ENCODE measurements at regions not wholly inside any gene's neighbourhood (a gene's known extent, or its start where the extent isn't known, plus 50 kb on each side); places are given as distances from the start of the nearest gene placed in this dataset.

- in situ Hi-C loops (cut with MboI): no loop called here
- Histone ChIP-seq H3K4me1 (replicated peaks in 1 of 2; ENCODE audit: control insufficient read depth in 2 of 2, insufficient read depth in 2 of 2, low read length in 2 of 2) (no peaks in the 10 kb centered on the region; a peak in 1 of 5 replicates), H3K9ac (ENCODE audit: insufficient read depth in 1 of 2, low read depth in 2 of 2, low read length in 2 of 2) (no peak overlapping the region), H3K9me1 (ENCODE audit: control insufficient read depth, insufficient read depth, low read length) (no peaks in the 10 kb centered on the region), H3K27me3 (ENCODE audit: control insufficient read depth in 2 of 2, insufficient read depth in 2 of 2, low read length in 2 of 2) (no peaks in the 10 kb centered on the region), H3K4me2 (ENCODE audit: insufficient read depth, low read length) (no peak overlapping the region), H3K79me2 (ENCODE audit: control insufficient read depth, insufficient read depth, low read length) (no peaks in the 10 kb centered on the region), H2AFZ (ENCODE audit: low read depth, low read length) (no peak overlapping the region), H3K9me3 (replicated peaks; ENCODE audit: control insufficient read depth, insufficient read depth, low read depth, low read length) (no peaks in the 10 kb centered on the region), H4K20me1 (replicated peaks; ENCODE audit: control insufficient read depth, insufficient read depth, low read length) (no peaks in the 10 kb centered on the region), H3K27ac (ENCODE audit: extremely low read depth, low read depth, low read length) (no peak overlapping the region), H3K4me3 (no peak overlapping the region), H3K36me3 (ENCODE audit: control insufficient read depth, insufficient read depth, low read length) (no peaks in the 10 kb centered on the region)
- ChIA-PET POLR2A (no interaction called here), CTCF (ENCODE audit: low intra/inter-chr PET ratio) (no interaction called here)
- TF ChIP-seq BACH1 (tag; IDR thresholded peaks at IDR 0.05): no peak
- no peak for TF ChIP-seq RUNX1 (IDR thresholded peaks at IDR 0.05; ENCODE audit: low read depth)
- TF ChIP-seq MYNN (IDR thresholded peaks at IDR 0.05): peak; percentile 77; the same call in 1 of the 2 replicates
- TF ChIP-seq MYNN (CRISPR knock-in tag; IDR thresholded peaks at IDR 0.05): no peak
- TF ChIP-seq SPI1 (IDR thresholded peaks at IDR 0.05; ENCODE audit: borderline replicate concordance, low read depth, low read length): 0 out of 2 replicates have a peak, but pooled peaks have one; percentile 29
- TF ChIP-seq ZNF830 (CRISPR knock-in tag; IDR thresholded peaks at IDR 0.05): no peak
- peak; percentile 46; the same call in 1 of the 2 replicates for TF ChIP-seq SOX6 (IDR thresholded peaks at IDR 0.05)
- ATAC-seq (no peak), DNase-seq (ENCODE audit: extremely low read depth in 1 of 4, low spot score in 3 of 4) (no peak), FAIRE-seq (no peak)
- 4% methylated on average over 3 of the region's 3 CpGs for WGBS (ENCODE audit: insufficient coverage, low coverage, missing lambda C conversion rate)
- intact Hi-C loops (cut with micrococcal nuclease): no loop called here
- BruUV-seq (replicated peaks): no TSS peak
These were observed 84.7 kb downstream of the LHX9 start for GRCh38 chr1:198001776-198002408.

GRCh38 chr1:198003468-198003867 lies 86.3 kb downstream of the LHX9 start:
- no peaks in the 10 kb centered on the region for H3K36me3 ChIP-seq (ENCODE audit: control insufficient read depth, insufficient read depth, low read length)
- no peak for DNase-seq (ENCODE audit: extremely low read depth in 1 of 4, low spot score in 3 of 4)
- no TSS peak for BruUV-seq (replicated peaks)
- no peak overlapping the region for H3K9ac ChIP-seq (ENCODE audit: insufficient read depth in 1 of 2, low read depth in 2 of 2, low read length in 2 of 2)
- no peak overlapping the region for H3K4me3 ChIP-seq
- H3K79me2 ChIP-seq (ENCODE audit: control insufficient read depth, insufficient read depth, low read length): no peaks in the 10 kb centered on the region
- no peak overlapping the region for H3K4me2 ChIP-seq (ENCODE audit: insufficient read depth, low read length)
- ATAC-seq: no peak
- H3K4me1 ChIP-seq (replicated peaks in 1 of 2; ENCODE audit: control insufficient read depth in 2 of 2, insufficient read depth in 2 of 2, low read length in 2 of 2): no peaks in the 10 kb centered on the region; a peak in 1 of 5 replicates
- H3K9me1 ChIP-seq (ENCODE audit: control insufficient read depth, insufficient read depth, low read length): no peaks in the 10 kb centered on the region
- WGBS (ENCODE audit: insufficient coverage, low coverage, missing lambda C conversion rate): 10% methylated on average over 2 of the region's 2 CpGs
- intact Hi-C loops (cut with micrococcal nuclease): no loop called here
- H3K27ac ChIP-seq (ENCODE audit: extremely low read depth, low read depth, low read length): no peak overlapping the region
- in situ Hi-C loops (cut with MboI): no loop called here
- H2AFZ ChIP-seq (ENCODE audit: low read depth, low read length): no peak overlapping the region
- POLR2A ChIA-PET: interaction anchor here (2.2 kb wide), 1 partner anchor 8 kb away, joined by 8 read pairs; no protein-coding TSS in a partner anchor
- FAIRE-seq: no peak
- H3K27me3 ChIP-seq (ENCODE audit: control insufficient read depth in 2 of 2, insufficient read depth in 2 of 2, low read length in 2 of 2): no peaks in the 10 kb centered on the region
- no peaks in the 10 kb centered on the region for H4K20me1 ChIP-seq (replicated peaks; ENCODE audit: control insufficient read depth, insufficient read depth, low read length)
- CTCF ChIA-PET (ENCODE audit: low intra/inter-chr PET ratio): no interaction called here
- no peaks in the 10 kb centered on the region for H3K9me3 ChIP-seq (replicated peaks; ENCODE audit: control insufficient read depth, insufficient read depth, low read depth, low read length)
- TF ChIP-seq ZNF316 (IDR thresholded peaks at IDR 0.05): no peak
- no peak for TF ChIP-seq SP2 (IDR thresholded peaks at IDR 0.05; ENCODE audit: extremely low read depth, low read depth, low read length, poor library complexity, severe bottlenecking)
- TF ChIP-seq MCM2 (IDR thresholded peaks at IDR 0.05; ENCODE audit: low read depth): no peak
- no peak for TF ChIP-seq STAT5B (CRISPR knock-in tag; IDR thresholded peaks at IDR 0.05)
- TF ChIP-seq ZNF354B (CRISPR knock-in tag; IDR thresholded peaks at IDR 0.05): no peak
- no peak for TF ChIP-seq NFE2L1 (tag; IDR thresholded peaks at IDR 0.05; ENCODE audit: borderline replicate concordance, low read depth)
- no peak for TF ChIP-seq ZNF584 (CRISPR knock-in tag; IDR thresholded peaks at IDR 0.05; ENCODE audit: low read depth)
- TF ChIP-seq ZBTB26 (CRISPR knock-in tag; IDR thresholded peaks at IDR 0.05): no peak
- no peak for TF ChIP-seq KDM4B (IDR thresholded peaks at IDR 0.05; ENCODE audit: borderline replicate concordance in 2 of 2, low read depth in 1 of 2)

Data from K562 (cell line).